HG02610 (cell line): ENCODE measurements at regions not wholly inside any gene's neighbourhood (a gene's known extent, or its start where the extent isn't known, plus 50 kb on each side); places are given as distances from the start of the nearest gene placed in this dataset.

Experiments
- ATAC-seq: cut with Tn5 transposase; IDR thresholded peaks from one replicate; pipeline ENCODE4 v1.9.1; 2021; ENCODE audit warnings: mild to moderate bottlenecking, moderate library complexity; ENCODE audit not compliant: unreplicated experiment

GRCh38 chr9:89790542-89791109 is 185.8 kb downstream of the GADD45G start:
- ATAC-seq: no peak

- no peak for ATAC-seq
These were observed 186.9 kb downstream of the GADD45G start for GRCh38 chr9:89791754-89792153.

DNA sequence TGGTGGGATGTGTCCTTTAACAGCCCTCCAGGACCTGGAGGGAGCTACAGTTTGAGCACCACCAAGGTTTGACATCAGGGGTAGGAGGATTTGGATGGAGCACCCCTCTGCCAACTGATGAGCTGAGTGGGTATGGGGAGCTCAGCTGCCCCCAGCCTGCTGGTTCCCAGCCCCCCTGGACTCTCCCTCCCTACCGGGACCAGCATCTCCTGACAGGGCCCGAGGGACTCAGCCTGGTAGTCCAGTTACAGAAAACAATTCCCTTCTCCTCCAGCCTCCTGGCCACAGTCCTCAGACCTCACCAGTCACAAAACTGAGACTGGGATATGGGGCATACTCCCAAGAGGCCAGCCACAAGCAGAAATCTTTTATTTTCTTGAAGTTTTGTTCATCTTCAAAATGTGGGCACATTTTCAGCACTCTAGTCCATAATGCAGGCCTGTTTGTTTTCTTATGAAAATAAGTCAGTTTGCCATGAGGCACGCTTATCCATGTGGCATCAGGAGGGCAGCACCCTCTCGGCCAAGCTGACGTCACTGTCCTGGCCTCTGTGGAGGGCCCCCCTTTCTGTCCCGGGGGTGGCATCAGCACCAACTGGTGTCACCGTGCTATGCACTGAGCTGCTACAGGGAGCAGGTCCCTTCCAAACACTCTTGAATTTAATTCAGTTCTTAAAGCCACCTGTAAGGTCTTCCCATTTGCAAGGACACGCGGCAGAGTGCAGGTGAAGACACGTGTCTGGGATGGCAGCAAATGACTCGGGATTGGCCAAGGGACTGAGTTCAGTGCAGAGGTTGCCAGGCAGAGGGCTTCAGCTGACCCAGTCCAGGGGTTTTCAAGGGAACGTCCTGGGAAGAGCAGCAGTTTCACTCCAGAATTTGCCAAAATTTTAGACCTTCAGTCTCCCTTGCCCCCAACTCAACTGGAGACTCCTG is 187.6 kb downstream of the GADD45G start:
- ATAC-seq: no peak

DNA sequence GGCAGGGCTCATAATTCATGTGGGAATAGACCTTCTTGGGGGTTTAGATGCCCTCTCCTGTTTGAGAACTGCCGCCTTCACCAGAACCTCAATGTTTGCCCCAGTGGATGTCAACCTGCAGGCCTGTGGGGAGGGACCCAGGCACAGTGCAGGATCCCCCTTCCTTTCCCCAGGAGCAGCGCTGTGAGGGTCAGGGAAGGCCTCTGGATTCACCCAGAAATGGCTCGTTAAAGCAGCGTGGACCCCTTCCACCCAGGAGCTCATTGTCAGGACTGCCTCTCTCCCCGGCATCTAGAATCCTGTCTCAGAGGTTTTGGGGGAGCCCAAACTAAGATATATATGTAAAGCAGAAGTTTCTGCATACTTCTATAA is 188.3 kb downstream of the GADD45G start:
- no peak for ATAC-seq

- no peak for ATAC-seq
These were observed 188.7 kb downstream of the GADD45G start for GRCh38 chr9:89793551-89793950.

DNA sequence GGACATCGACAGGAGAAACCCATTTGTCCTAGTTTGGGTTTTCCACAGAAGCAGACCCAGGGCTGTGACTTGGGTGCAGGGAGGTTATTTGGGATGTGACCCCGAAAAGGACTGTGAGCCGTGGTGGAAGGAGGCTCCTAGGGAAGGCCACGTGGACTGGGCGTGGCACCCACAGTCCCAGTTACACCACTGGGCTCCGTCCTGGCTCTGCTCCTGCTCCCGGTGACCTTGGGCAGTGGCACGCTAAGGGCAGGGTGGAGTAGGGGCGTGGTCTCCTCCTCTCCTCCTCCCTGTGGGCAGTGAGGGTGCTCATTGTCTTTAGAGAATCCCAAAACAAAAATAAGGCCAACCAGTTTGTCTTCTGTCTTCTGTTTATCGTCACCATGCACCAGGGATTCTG is 190.1 kb downstream of the GADD45G start:
- ATAC-seq: no peak

DNA sequence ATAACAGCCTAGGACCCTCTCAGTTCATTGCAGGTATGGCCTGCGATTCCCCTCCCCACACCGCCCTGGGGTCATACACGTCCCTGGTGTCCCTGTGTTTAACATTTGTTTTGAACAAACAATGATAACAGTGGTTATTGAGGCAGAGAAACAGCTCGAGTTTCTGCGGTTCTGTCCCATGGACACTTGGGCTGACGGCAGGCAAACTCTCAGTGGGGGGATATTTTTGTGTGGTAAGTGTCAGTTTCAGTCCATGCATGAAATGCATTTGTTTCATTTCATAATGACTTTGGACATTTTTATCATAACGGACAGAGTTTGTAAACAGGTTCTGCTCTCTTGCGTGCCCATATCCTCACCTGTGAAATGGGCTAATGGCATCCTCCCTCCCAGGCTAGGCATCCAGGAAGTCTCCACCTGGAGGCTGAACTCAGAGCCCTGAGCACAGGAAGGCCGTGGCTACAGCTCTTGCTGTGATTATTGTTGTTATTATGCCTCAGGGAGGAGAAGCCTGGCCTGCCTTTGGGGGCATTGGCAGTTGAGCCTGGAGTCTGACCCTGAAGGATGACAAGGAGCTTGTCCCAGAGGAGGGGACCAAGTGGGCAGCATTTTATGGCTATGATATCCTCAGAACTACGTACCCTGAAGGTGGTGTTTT is 190.9 kb downstream of the GADD45G start:
- no peak for ATAC-seq

DNA sequence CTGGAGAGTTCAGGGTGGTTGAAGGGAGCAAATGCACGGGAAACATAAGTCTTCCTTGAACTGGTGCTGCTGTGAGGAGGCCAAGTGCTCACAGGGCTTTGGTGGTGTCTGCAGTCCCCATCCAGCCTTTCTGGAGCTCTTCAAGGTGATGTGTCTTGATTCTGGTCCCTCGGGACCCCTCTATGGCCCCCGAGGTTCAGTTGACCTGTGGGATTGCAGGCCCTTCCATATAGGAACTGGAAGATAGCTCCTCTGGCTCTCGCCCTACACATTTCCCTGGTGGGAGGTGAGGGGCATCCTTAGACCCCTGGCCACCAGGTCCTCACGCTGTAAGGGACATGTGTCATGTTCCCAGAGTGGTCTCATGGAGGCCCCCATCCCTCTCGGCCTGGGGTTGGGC is 191.8 kb downstream of the GADD45G start:
- no peak for ATAC-seq

DNA sequence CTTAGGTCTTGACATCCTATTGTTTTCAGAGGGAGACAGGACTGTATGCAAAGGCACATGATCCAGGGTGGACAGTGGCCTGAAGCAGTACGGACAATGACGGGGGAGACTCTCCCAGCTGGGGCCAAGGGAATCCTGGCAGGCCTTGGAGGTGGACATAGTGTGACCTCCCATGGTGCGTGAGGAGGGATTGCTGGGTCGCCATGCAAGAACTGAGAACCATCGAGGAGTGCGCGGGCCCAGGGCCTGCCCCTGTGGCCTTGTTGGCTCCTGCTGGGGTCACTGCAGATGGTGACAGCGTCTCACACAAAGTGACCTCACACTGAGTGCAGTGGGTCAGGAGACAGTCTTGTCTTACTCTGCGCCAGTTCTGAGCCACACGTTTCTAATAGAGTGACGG is 192.4 kb downstream of the GADD45G start:
- ATAC-seq: no peak

DNA sequence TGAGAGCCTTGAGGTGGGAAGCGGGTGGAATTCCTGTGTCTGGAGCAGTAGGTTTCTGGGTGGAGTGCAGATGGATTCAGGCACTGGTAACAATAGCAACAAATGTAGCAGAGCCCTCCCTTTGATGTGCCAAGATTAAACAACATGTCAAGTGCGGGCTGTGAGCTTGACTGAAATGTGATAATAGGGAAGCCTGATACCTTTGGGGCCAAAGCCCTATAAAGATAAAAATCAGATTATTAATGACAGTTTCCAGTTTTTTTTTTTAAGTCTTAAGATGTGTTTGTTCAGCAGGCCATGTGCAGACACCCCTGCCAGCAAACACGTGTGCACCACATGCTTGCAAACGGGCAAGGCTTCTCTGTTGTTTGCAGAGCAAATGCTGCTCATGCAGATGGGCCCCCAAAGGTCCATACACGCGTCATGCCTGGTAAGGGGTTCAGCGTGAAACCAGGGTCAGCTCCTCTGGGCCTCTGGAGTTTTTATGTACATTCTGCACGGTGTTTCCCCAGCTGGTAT is 193.2 kb downstream of the GADD45G start:
- ATAC-seq: no peak

GRCh38 chr9:89798547-89799120 is 193.8 kb downstream of the GADD45G start:
- ATAC-seq: no peak

- no peak for ATAC-seq
These were observed 194.4 kb downstream of the GADD45G start for GRCh38 chr9:89799221-89799620.

DNA sequence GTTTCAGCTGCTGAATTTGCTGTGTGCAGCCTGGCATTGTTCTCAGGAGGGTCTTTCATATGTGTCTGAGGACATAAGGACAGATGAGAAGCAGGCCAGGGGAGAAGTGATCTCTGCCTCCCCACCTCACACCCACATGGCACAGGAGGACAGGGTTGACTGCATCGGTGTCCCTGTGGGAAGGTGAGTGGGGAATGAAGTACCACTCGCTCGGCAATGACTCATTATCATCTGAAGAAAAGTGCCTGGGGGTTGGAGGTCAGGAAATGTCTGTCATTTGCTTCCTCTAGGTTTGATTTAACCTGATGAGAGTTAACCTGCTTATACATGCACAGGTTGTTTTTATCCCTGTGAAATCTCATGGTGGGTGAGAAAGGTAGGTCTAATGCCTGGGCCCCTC is 195.0 kb downstream of the GADD45G start:
- ATAC-seq: no peak

DNA sequence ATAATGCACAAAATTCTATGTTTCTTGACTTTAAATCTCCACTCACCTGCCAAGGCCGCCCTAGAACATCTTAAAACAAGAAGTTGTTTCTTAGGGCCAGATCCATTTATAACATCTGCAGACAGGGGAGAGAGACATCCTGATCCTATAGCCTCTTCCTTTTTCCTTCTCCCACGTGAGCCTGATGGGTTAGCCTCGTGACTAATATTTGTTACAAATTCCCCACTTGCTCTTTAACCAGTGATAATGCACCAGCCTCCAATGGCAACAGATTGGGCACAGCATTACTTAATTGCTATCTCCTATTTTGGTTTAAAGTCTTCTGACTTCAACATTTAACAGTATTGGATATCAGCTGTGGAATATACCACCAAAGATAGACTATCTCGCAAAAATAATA is 196.5 kb downstream of the GADD45G start:
- no peak for ATAC-seq

DNA sequence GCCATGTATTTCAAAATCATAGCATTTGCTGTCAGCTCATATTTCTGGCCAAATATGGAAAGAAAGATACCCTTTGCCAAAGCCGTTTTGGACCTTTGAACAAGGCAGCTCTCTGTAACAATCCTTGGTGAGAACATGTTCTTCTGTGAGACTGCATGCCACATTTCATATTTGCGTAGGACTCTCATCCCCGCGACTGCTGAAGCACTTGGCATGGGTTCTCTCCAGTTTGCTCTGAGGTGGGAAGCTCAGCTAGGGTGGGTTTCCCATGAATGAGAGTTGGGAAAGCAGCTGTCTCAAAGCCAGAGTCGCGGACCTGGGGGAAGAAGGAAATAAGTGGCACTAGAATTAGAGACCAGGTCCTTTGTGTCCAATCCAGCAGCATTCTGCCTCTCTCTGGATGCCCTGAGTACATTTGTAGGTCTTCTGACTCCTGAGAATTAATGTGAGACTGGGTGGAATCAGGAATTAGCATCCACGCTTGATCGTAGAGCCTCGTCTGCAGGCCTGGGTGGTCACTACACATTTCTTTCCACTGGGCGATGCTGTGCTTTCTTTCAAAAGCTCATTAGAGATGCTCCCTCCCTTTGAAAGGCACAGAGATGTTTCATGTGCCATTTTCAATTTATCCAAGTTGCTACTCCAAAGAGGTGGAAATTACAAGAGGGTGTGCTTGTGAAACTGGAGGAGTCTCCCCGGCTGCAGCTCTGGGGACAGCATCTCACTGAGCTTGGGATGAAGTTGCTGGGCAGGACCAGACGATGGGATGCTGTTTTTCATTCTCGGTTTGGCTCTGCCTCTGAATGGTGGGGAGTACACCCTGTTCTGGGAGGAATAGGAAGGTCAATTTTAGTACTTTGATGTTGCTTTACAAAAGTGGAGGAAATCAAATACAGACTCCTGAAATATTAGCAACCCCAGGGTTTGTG is 197.2 kb downstream of the GADD45G start:
- ATAC-seq: no peak

GRCh38 chr9:89802781-89803355 is 198.1 kb downstream of the GADD45G start:
- ATAC-seq: no peak

- ATAC-seq: no peak
These were observed 198.6 kb downstream of the GADD45G start for GRCh38 chr9:89803403-89803802.

- ATAC-seq: no peak
These were observed 200.1 kb downstream of the GADD45G start for GRCh38 chr9:89804766-89805531.

DNA sequence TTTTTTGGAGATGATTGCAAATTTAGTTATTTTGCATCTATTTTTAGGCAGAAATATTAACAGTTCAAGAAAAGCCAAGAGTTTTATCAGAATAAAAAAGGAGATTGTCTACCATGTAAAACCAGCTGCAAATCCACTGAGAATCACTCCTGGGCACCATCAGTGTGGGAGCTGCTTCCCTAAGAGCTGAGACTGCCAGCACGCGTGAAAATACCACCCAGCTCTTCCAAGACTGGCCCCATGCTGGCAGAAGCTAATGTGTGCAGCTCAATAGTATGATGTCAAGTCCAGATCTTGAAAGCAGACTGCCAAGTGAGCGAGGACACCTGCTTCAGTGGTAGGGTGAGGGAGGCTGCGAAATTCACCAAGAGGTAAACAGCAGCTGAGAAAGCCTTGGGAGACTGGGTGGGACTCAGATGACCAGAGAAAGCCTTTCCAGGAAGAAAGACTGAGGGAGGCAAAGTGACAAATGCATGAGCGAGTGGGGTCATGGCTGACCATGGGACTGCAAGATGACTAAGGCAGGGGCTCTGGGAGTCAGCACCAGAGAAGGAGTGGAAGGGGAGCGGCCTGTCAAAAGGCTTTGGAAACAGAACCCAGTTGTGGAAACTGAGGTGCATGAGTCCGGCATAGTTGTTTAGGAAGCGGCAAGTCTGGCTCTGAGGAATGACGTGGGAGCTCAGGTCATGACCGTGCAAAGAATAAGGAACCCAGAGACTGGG is 200.9 kb downstream of the GADD45G start:
- ATAC-seq: no peak
